ENCODE measurements at regions not wholly inside any gene's neighbourhood (a gene's known extent, or its start where the extent isn't known, plus 50 kb on each side); places are given as distances from the start of the nearest gene placed in this dataset.

DNA sequence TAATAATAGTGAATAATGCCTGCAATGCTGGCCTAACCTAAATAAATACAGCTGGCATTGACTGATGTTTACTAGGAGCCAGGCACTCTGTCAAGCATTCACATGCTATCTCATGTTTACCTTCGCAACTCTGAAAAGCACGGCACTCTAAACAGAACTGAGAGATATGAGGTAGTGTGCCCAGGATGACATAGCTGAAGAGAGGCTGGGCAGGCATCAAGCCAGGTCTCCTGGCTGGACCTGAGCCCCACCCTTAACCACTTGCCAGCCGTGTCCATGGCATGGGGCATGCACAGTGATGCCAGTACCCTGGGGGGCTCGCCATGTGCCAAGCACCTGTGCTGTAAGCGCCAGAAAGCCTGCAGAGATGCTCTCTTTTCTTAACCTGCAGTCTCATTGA lies 119.4 kb upstream of the MVB12B start:
- no peak overlapping the region for H3K4me3 Mint-ChIP-seq
- H3K36me3 Mint-ChIP-seq (ENCODE audit: low read depth) = no peaks in the 10 kb centered on the region
- H3K4me1 Mint-ChIP-seq (ENCODE audit: low read depth) = no peaks in the 10 kb centered on the region
- no peaks in the 10 kb centered on the region for H3K9me3 Mint-ChIP-seq
- peaks cover 4% of the 10 kb centered on the region for H3K27me3 Mint-ChIP-seq (ENCODE audit: insufficient read depth)
- no peak overlapping the region for H3K27ac Mint-ChIP-seq
- DNase-seq (ENCODE audit: low spot score) = no peak
- intact Hi-C loops (cut with micrococcal nuclease) = no loop called here

DNA sequence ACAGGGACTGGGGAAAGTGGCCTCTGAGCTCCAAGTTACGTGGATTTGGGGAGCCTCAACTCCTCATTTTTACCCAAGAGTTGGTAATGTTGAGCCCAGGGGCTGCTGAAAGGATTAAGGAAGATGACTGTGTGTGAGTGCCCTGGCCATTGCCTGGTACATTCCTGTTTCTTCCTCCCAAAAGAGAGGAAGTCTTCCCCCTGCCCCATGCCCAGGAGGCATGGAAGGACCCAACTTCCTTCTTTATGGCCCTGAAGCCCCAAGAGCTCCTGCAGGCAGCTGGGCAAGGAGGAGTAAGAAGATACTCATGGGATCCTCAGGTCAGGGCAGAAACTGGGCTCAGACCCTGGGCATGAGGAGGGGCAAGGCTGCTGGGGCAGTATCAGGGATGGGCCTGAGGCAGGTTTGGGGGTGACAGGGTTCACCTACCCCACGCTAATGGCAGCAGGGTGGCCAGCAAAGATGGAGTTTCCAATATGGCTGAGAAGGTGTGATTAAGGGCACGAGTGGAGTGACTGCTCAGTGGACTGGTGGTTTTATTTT lies 118.3 kb upstream of the MVB12B start:
- Mint-ChIP-seq H3K4me1 (ENCODE audit: low read depth) (no peaks in the 10 kb centered on the region), H3K27me3 (ENCODE audit: insufficient read depth) (peaks cover 4% of the 10 kb centered on the region), H3K27ac (no peak overlapping the region), H3K36me3 (ENCODE audit: low read depth) (no peaks in the 10 kb centered on the region), H3K4me3 (no peak overlapping the region), H3K9me3 (no peaks in the 10 kb centered on the region)
- no peak for DNase-seq (ENCODE audit: low spot score)
- intact Hi-C loops (cut with micrococcal nuclease) = no loop called here

DNA sequence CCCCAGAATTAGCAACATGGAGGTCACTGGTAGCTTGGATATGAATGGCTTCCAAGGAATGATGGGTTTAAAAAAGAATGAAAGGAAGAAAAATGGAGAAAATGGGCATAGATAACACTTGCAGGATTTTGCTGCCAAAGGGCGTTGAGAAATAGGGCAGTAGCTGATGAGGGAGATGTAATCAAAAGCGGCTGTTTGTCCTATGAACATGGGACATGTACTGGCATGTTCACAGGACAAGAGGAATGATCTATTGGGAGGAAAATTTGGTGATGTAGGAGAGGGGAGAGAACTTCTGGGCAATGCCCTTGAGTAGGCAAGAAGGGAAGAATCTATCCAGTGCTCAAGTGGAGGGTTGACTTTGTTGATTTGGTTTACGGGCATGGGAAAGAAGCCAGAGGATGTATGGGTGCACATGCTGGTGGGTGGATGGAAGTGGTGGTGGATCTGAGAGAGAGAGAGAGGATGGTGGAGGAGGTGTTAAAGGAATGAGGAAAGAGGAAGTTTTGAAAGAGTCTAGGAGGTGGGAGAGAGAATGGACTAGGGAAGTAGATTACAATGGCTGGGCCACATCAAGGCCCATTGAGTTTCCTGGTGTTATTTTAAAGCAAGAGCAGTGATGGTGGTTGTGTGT lies 115.1 kb upstream of the MVB12B start:
- Mint-ChIP-seq H3K4me3 (no peak overlapping the region), H3K36me3 (ENCODE audit: low read depth) (no peaks in the 10 kb centered on the region), H3K4me1 (ENCODE audit: low read depth) (no peaks in the 10 kb centered on the region), H3K27me3 (ENCODE audit: insufficient read depth) (peaks cover 9% of the 10 kb centered on the region), H3K27ac (no peak overlapping the region), H3K9me3 (peaks cover 7% of the 10 kb centered on the region)
- intact Hi-C loops (cut with micrococcal nuclease) = no loop called here
- DNase-seq (ENCODE audit: low spot score) = no peak

DNA sequence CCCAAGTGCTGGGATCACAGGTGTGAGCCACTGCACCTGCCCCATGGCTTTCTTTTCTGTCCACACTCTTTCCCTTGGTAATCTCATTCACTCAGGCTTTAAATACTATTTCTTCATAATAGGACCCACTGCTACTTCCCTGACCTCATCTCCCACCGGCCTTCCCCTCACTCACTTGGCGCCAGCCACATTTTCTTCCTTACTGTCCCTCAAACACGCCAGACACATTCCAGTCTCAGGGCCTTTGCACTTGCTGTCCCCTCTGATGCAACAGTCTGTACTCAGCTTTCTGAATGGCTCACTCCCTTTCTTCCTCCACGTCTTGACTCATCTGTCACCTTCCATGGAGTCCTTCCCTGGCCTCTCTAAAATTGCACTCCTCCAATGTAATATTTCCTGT lies 111.1 kb upstream of the MVB12B start:
- H3K27me3 Mint-ChIP-seq (ENCODE audit: insufficient read depth) = peaks cover 14% of the 10 kb centered on the region
- no peak overlapping the region for H3K27ac Mint-ChIP-seq

DNA sequence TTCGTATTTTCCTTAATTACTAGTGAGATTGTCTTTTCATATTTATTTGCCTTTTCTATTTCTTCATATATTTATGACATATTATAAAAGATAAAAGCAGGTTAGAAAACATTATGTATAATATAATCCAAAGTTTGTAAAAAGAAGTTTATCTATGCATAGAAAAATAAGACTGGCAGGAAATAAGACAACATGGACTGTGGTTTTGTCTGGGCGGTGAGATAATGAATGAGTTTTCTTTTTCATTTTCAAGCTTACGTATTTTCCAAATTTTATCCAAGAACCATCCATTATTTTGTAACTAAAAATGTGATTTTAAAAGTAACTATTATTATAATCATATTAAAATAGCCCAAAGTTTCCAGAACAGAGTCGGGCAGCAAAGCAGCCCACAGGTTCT lies 109.8 kb upstream of the MVB12B start:
- H3K4me1 Mint-ChIP-seq (ENCODE audit: low read depth) = no peaks in the 10 kb centered on the region
- intact Hi-C loops (cut with micrococcal nuclease) = no loop called here

More for the DNA sequence above, 111.1 kb upstream of the MVB12B start:
- intact Hi-C loops (cut with micrococcal nuclease) = no loop called here
- Mint-ChIP-seq H3K4me3 (no peak overlapping the region), H3K36me3 (ENCODE audit: low read depth) (no peaks in the 10 kb centered on the region), H3K4me1 (ENCODE audit: low read depth) (no peaks in the 10 kb centered on the region), H3K9me3 (peaks cover 7% of the 10 kb centered on the region)
- no peak for DNase-seq (ENCODE audit: low spot score)

DNA sequence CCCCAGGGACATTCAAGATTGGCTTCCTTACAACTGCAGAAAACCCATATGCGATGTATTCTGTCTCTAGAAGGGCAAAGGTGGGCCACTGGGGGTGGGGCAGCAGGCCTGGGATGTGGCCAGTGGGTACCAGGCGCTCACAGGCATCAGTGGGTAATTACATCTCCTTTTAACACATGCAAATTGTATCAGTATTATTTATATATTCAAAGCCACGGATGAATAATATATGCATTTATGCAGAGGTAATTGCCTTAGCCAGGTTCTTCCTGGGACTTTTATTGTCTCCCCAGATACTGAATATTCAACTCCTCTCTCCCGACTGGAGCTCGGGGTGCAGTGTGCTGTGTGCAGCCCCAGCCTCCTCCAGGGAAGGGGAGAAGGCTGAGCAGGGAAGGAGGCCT lies 109.4 kb upstream of the MVB12B start:
- no peaks in the 10 kb centered on the region for H3K4me1 Mint-ChIP-seq (ENCODE audit: low read depth)
- H3K27me3 Mint-ChIP-seq (ENCODE audit: insufficient read depth) = peaks cover 32% of the 10 kb centered on the region
- no peaks in the 10 kb centered on the region for H3K36me3 Mint-ChIP-seq (ENCODE audit: low read depth)
- DNase-seq (ENCODE audit: low spot score) = no peak
- H3K9me3 Mint-ChIP-seq = peaks cover 7% of the 10 kb centered on the region
- H3K4me3 Mint-ChIP-seq = no peak overlapping the region
- intact Hi-C loops (cut with micrococcal nuclease) = no loop called here
- H3K27ac Mint-ChIP-seq = no peak overlapping the region

More for the DNA sequence above, 109.8 kb upstream of the MVB12B start:
- Mint-ChIP-seq H3K36me3 (ENCODE audit: low read depth) (no peaks in the 10 kb centered on the region), H3K4me3 (no peak overlapping the region), H3K9me3 (peaks cover 7% of the 10 kb centered on the region), H3K27me3 (ENCODE audit: insufficient read depth) (peaks cover 27% of the 10 kb centered on the region), H3K27ac (no peak overlapping the region)
- no peak for DNase-seq (ENCODE audit: low spot score)

DNA sequence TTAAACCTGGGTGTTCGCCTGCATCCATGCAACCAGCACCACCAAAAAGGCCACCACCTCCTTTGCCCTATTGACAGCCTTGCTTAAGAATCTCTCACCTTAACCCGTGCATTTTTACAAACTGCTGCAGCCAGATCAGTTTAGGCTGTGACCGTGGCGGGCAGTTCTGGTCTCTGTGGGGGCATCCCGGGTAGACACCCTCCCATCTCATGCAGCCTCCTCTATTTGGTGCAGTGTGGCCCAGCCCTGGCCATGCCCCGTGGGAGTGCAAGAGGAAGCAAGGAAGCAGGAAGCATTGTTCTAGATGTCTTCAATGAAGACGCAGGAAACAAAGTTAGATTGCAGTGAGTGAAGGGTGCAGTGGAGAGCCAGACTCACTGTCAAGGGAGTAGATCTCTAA lies 108.8 kb upstream of the MVB12B start:
- H3K27ac Mint-ChIP-seq = no peak overlapping the region
- no peak overlapping the region for H3K4me3 Mint-ChIP-seq
- H3K9me3 Mint-ChIP-seq = peaks cover 7% of the 10 kb centered on the region
- intact Hi-C loops (cut with micrococcal nuclease) = no loop called here
- H3K4me1 Mint-ChIP-seq (ENCODE audit: low read depth) = no peaks in the 10 kb centered on the region
- DNase-seq (ENCODE audit: low spot score) = no peak
- no peaks in the 10 kb centered on the region for H3K36me3 Mint-ChIP-seq (ENCODE audit: low read depth)
- H3K27me3 Mint-ChIP-seq (ENCODE audit: insufficient read depth) = peaks cover 33% of the 10 kb centered on the region

DNA sequence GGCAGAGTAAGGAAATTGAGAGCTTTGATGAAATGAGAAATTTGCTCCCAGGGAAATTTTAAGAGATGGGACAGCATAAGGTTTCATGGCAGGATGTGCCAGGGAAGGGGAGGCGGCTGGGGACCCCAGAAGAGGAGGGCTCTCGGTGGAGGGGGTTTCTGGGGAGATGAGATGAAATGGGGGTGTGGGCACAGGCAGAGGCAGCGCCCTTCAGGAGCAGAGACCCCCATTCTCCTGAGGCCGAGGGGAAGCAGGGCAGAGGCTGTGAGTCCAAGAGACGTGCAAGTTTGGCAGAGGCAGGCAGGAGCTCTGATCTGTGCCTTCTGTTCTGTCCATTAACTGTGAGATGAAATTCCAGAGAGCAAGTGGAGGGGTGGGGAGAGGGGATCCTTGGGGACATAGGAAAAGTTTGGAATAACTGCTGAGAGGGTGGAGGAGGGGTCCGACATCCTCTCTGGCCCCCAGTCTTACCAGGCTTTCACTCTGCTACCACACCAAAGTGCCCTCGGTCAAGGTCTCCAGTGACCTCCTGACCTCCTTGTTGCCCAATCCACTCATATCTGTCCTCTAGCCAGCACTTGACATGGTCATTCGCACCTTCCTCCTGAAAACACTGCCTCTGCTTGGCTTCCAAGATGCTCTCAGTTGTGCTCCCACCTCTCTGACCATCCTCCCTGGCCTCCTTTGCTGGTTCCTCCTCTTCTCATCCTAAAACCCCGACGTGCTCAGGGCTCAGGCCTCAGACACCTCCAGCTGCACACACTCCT lies 108.1 kb upstream of the MVB12B start:
- H3K27me3 Mint-ChIP-seq (ENCODE audit: insufficient read depth) = peaks cover 33% of the 10 kb centered on the region
- intact Hi-C loops (cut with micrococcal nuclease) = no loop called here
- no peaks in the 10 kb centered on the region for H3K36me3 Mint-ChIP-seq (ENCODE audit: low read depth)

DNA sequence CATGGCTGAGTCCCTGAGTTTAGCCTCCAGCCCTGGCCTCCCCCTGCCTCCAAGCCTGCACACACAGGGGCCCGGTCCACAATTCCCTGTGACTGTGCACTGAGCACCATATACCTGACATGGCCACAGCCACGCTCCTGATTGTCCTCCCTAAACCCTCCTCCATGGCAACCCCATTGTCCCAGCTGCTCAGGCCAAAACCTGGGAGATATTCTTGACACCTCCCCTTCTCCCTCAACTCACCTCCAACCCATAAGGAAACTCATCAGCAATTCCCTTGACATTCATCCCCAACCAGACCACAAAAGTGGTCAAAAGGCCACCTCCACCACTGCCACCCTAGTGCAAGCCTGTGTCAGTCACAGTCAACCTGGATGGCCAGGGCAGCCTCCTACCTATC lies 107.5 kb upstream of the MVB12B start:
- Mint-ChIP-seq H3K27me3 (ENCODE audit: insufficient read depth) (peaks cover 37% of the 10 kb centered on the region), H3K4me1 (ENCODE audit: low read depth) (no peaks in the 10 kb centered on the region), H3K36me3 (ENCODE audit: low read depth) (no peaks in the 10 kb centered on the region), H3K27ac (no peak overlapping the region), H3K4me3 (no peak overlapping the region), H3K9me3 (peaks cover 6% of the 10 kb centered on the region)
- intact Hi-C loops (cut with micrococcal nuclease) = no loop called here
- no peak for DNase-seq (ENCODE audit: low spot score)

More for the DNA sequence above, 108.1 kb upstream of the MVB12B start:
- Mint-ChIP-seq H3K9me3 (peaks cover 7% of the 10 kb centered on the region), H3K4me3 (no peak overlapping the region), H3K4me1 (ENCODE audit: low read depth) (no peaks in the 10 kb centered on the region), H3K27ac (no peak overlapping the region)
- DNase-seq (ENCODE audit: low spot score) = no peak

DNA sequence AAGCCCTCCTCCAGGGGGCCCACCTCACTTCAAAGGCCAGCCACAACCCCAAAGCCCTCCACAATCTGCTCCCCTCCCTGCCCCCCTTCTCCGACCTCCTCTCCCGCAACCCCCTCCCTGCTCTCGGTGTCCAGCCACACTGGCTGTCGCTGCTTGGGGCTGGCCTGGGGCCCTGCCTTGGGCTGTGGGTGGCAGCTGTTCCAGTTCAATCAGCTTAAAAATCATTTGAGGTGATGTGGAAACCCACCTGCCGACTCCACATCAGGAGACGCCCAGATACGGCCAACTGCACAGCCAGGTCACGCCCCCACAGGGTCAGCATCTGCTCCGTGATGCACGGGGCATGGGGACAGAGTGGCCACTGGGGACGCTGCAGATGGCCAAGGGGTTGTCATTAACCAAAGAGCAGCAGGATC lies 107.0 kb upstream of the MVB12B start:
- no peak for DNase-seq (ENCODE audit: low spot score)
- peaks cover 3% of the 10 kb centered on the region for H3K9me3 Mint-ChIP-seq
- H3K27me3 Mint-ChIP-seq (ENCODE audit: insufficient read depth) = peaks cover 40% of the 10 kb centered on the region
- no peak overlapping the region for H3K27ac Mint-ChIP-seq
- H3K4me1 Mint-ChIP-seq (ENCODE audit: low read depth) = no peaks in the 10 kb centered on the region
- no peaks in the 10 kb centered on the region for H3K36me3 Mint-ChIP-seq (ENCODE audit: low read depth)
- H3K4me3 Mint-ChIP-seq = no peak overlapping the region
- intact Hi-C loops (cut with micrococcal nuclease) = no loop called here

DNA sequence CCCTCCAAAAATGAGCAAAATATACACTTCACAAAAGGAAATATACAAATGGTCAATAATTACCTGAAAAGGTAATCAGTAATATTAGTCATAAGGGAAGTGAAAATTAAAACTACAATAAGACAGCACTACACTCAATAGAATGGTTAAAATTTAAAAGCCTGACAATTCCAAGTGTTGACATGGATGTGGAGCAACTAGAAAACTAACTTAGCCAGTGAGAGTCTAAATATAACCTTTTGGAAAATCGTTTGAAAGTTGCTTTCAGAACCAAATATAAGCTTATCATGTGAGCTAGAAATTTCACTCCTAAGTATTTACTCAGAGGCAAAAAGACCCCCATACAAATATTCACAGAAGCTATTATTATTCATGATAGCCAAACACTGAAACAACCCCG lies 105.1 kb upstream of the MVB12B start:
- H3K9me3 Mint-ChIP-seq = no peaks in the 10 kb centered on the region
- H3K4me1 Mint-ChIP-seq (ENCODE audit: low read depth) = no peaks in the 10 kb centered on the region
- no peak for DNase-seq (ENCODE audit: low spot score)
- peaks cover 39% of the 10 kb centered on the region for H3K27me3 Mint-ChIP-seq (ENCODE audit: insufficient read depth)
- intact Hi-C loops (cut with micrococcal nuclease) = no loop called here
- no peaks in the 10 kb centered on the region for H3K36me3 Mint-ChIP-seq (ENCODE audit: low read depth)
- H3K4me3 Mint-ChIP-seq = no peak overlapping the region
- H3K27ac Mint-ChIP-seq = no peak overlapping the region

DNA sequence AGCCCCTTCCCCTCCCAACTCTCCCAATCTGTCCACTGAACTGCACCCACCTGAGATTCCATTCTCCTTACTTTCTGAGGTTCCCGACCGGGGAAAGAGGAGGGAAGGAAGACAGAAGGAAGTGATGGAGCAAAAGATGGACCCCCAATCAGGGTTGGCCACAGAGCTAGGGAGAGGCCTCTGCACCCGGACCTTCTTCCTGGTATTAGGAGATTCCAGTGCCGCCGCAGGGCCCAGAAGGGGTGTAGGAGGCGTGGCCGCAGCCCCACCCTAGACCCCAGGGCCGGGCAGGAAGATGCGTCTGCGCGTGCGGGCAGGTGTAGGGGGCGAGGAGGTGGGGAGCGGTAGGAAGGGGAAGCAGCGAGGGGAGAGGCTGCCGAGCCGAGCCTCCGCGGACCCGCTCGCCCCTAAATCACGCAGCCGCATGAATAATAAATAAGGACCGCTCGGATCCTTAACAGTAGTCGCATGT lies 104.2 kb upstream of the MVB12B start:
- Mint-ChIP-seq H3K27me3 (ENCODE audit: insufficient read depth) (peaks cover 46% of the 10 kb centered on the region), H3K9me3 (no peaks in the 10 kb centered on the region), H3K4me1 (ENCODE audit: low read depth) (no peaks in the 10 kb centered on the region), H3K4me3 (no peak overlapping the region), H3K27ac (no peak overlapping the region), H3K36me3 (ENCODE audit: low read depth) (no peaks in the 10 kb centered on the region)
- no peak for DNase-seq (ENCODE audit: low spot score)
- intact Hi-C loops (cut with micrococcal nuclease) = no loop called here

DNA sequence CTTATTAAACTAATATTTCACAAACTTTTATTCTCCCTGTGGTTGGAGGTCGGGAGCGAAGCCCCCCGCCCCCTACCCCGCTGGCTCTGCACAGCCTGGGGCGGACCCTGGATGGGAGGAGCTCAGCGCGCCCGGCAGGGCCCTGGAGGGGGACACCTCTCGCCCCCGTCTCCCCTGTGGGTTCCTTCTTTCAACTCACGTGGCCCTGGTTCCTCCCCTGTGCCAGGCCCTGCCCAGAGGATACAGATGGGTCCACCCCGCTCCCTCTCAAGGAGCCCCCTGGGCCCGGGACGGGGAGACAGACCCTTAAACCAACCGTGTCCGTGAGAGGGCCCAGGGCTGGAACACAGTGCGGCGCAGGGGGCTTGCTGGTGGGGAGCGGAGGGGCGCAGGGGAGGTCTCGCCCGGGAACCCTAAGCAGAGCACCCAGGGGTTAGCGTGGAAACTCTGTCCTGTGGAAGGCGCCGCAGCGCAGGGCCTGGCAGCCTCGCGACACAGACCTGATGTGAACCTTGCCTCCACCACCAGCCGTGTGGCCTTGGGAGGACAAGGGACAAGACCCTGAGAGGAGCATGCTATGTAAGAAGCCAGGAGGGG lies 103.7 kb upstream of the MVB12B start:
- no peak overlapping the region for H3K4me3 Mint-ChIP-seq
- H3K4me1 Mint-ChIP-seq (ENCODE audit: low read depth) = no peaks in the 10 kb centered on the region
- intact Hi-C loops (cut with micrococcal nuclease) = no loop called here
- no peaks in the 10 kb centered on the region for H3K9me3 Mint-ChIP-seq
- H3K36me3 Mint-ChIP-seq (ENCODE audit: low read depth) = no peaks in the 10 kb centered on the region
- H3K27ac Mint-ChIP-seq = no peak overlapping the region
- no peak for DNase-seq (ENCODE audit: low spot score)
- peaks cover 48% of the 10 kb centered on the region for H3K27me3 Mint-ChIP-seq (ENCODE audit: insufficient read depth)
